ENCODE measurements at regions not wholly inside any gene's neighbourhood (a gene's known extent, or its start where the extent isn't known, plus 50 kb on each side); places are given as distances from the start of the nearest gene placed in this dataset.

DNA sequence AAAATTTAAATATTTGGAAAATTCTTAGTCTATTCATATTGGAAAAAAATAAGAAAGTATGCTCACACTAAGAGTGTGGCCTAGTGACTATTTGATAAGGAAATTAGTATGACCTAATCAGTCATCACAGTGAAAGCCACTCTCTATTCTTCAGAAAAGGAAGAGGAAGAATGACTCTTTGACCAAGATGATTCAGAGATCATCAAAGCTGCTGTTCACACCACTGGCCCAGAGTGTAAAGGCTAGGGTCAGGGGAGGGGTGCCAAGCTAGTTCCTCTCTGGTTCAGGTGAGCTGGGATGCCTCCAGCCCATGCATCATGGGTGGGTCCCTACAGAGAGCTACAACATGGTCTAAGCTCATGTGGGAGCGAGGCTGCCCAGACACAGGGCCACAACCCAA is 396.9 kb upstream of the NDST3 start:
- 67 to 89% (median 72%) methylated on average over 1 of the region's 1 CpG for WGBS, 4 donors
- no peak overlapping the region for H3K4me3 ChIP-seq
- DNase-seq (no peak), ATAC-seq (no peak)
- no peaks in the 10 kb centered on the region for H3K4me1 ChIP-seq
- H3K36me3 ChIP-seq, result no peaks in the 10 kb centered on the region
- peaks cover 0 to under 1% (median 0%) of the 10 kb centered on the region in 12 donors for H3K9me3 ChIP-seq
- TF ChIP-seq CTCF (IDR thresholded peaks at IDR 0.05) (no peak), POLR2A (IDR thresholded peaks at IDR 0.05) (no peak)
- intact Hi-C loops (cut with DNase I), result no loop called here
- no peak overlapping the region for H3K27ac ChIP-seq
- no peaks in the 10 kb centered on the region for H3K27me3 ChIP-seq

- intact Hi-C loops (cut with DNase I), result no loop called here
- H3K4me3 ChIP-seq, result no peak overlapping the region
- H3K27ac ChIP-seq, result no peak overlapping the region
- H3K36me3 ChIP-seq, result no peaks in the 10 kb centered on the region
- ATAC-seq (no peak), DNase-seq (no peak)
- 62 to 73% (median 64%) methylated on average over 1 of the region's 1 CpG for WGBS, 4 donors
- no peaks in the 10 kb centered on the region for H3K4me1 ChIP-seq
- no peak for TF ChIP-seq POLR2A (IDR thresholded peaks at IDR 0.05)
- no peak for TF ChIP-seq CTCF (IDR thresholded peaks at IDR 0.05)
- H3K9me3 ChIP-seq, result peaks cover 0 to 9% (median under 1%) of the 10 kb centered on the region in 12 donors
- H3K27me3 ChIP-seq, result no peaks in the 10 kb centered on the region
These were observed 393.4 kb upstream of the NDST3 start for GRCh38 chr4:117640836-117641235.

DNA sequence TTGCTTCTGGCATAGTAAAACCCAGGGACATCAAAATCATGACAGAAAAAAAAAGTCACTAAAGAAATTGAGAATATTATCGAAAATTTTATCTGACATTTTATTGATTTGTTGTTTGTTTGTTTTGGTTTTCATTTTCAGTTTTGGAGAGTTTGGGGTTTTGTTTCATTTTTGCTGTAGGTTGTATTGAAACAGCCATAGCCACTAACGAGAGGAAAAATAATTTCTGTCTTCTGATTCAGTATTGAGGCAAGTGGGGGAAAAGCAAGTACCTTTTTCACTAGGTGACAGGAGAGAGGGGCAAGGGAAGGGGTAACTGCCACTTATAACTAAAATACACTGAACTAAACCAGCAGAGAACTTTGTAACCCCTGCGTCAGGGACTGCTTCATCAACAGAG is 392.8 kb upstream of the NDST3 start:
- no peak overlapping the region for H3K4me3 ChIP-seq
- WGBS, 4 donors, result 58 to 66% (median 62%) methylated on average over 3 of the region's 3 CpGs
- TF ChIP-seq CTCF (IDR thresholded peaks at IDR 0.05) (no peak), POLR2A (IDR thresholded peaks at IDR 0.05) (no peak)
- no peak for ATAC-seq
- intact Hi-C loops (cut with DNase I), result no loop called here
- no peaks in the 10 kb centered on the region for H3K4me1 ChIP-seq
- DNase-seq, result no peak
- H3K27me3 ChIP-seq, result no peaks in the 10 kb centered on the region
- no peaks in the 10 kb centered on the region for H3K36me3 ChIP-seq
- peaks cover 0 to 16% (median 4%) of the 10 kb centered on the region in 12 donors for H3K9me3 ChIP-seq
- H3K27ac ChIP-seq, result no peak overlapping the region

DNA sequence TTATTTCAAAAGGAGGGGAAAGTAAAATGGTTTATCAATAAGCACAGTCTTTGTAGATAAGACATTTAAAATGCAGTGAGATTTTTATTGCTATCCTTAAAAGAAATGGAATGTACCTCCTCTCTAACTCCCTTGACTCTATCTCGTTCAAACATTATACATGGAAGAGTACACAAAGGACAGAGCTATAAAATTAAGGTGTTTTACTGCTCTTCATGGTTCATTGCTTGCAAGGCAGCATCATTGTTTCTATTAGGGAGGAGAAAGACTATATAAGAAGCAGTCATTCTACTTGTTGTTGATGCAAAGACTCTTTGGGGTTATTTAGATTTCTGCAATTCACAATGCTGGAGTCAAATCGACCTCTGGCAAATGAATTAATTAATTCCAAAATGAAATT is 380.2 kb upstream of the NDST3 start:
- intact Hi-C loops (cut with DNase I), result no loop called here
- no peak overlapping the region for H3K4me3 ChIP-seq
- no peak for TF ChIP-seq POLR2A (IDR thresholded peaks at IDR 0.05)
- no peak for TF ChIP-seq CTCF (IDR thresholded peaks at IDR 0.05)
- peaks cover 0 to 4% (median 0%) of the 10 kb centered on the region in 12 donors for H3K9me3 ChIP-seq
- no peak overlapping the region for H3K27ac ChIP-seq
- ATAC-seq (no peak), DNase-seq (no peak)
- H3K36me3 ChIP-seq, result no peaks in the 10 kb centered on the region
- no peaks in the 10 kb centered on the region for H3K4me1 ChIP-seq
- H3K27me3 ChIP-seq, result no peaks in the 10 kb centered on the region
- 39 to 45% (median 43%) methylated on average over 2 of the region's 2 CpGs for WGBS, 4 donors
